ENCODE measurements at regions not wholly inside any gene's neighbourhood (a gene's known extent, or its start where the extent isn't known, plus 50 kb on each side); places are given as distances from the start of the nearest gene placed in this dataset.

- Mint-ChIP-seq H3K4me3 (peak overlapping the region in 2 of 3 experiments; percentile 17 to 56), H3K27ac (peak overlapping the region; percentile 38 to 79 (median 65)), H3K9me3 (no peaks in the 10 kb centered on the region), H3K36me3 (ENCODE audit: low read depth) (no peaks in the 10 kb centered on the region), H3K27me3 (ENCODE audit: low read depth) (no peaks in the 10 kb centered on the region), H3K4me1 (peaks cover 45% of the 10 kb centered on the region)
- TF ChIP-seq, protein P1, sequence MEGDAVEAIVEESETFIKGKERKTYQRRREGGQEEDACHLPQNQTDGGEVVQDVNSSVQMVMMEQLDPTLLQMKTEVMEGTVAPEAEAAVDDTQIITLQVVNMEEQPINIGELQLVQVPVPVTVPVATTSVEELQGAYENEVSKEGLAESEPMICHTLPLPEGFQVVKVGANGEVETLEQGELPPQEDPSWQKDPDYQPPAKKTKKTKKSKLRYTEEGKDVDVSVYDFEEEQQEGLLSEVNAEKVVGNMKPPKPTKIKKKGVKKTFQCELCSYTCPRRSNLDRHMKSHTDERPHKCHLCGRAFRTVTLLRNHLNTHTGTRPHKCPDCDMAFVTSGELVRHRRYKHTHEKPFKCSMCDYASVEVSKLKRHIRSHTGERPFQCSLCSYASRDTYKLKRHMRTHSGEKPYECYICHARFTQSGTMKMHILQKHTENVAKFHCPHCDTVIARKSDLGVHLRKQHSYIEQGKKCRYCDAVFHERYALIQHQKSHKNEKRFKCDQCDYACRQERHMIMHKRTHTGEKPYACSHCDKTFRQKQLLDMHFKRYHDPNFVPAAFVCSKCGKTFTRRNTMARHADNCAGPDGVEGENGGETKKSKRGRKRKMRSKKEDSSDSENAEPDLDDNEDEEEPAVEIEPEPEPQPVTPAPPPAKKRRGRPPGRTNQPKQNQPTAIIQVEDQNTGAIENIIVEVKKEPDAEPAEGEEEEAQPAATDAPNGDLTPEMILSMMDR (IDR thresholded peaks at IDR 0.05; ENCODE audit: unreplicated experiment in 3 of 3), result no peak
These were observed 134.7 kb upstream of the CIBAR2 start for GRCh38 chr16:85246973-85247372.

DNA sequence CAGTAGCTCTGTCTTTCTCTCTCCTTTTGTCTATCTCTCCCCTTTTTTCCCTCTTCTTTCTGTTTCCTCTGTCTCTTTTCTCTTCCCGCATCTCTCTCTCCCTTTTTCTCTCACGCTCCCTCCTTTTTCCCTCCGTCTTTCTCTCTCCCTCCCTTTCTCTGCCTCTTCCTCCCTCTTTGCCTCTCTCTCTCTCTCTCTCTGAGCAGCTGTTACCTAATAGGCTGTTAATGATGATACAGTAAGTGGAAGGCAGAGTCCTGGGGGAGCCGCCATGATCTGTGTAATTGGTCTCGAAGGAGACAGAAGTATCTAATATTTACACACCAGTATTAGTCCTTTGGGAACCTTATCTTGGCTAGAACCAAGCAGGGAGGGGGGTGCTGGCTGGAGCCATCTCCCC lies 136.1 kb upstream of the CIBAR2 start:
- Mint-ChIP-seq H3K9me3 (no peaks in the 10 kb centered on the region), H3K27me3 (ENCODE audit: low read depth) (no peaks in the 10 kb centered on the region), H3K4me3 (peak overlapping the region in 2 of 3 experiments; percentile 10 to 24), H3K36me3 (ENCODE audit: low read depth) (no peaks in the 10 kb centered on the region), H3K4me1 (peaks cover 49% of the 10 kb centered on the region), H3K27ac (peak overlapping the region; percentile 54 to 74 (median 59))
- TF ChIP-seq, protein P1 (IDR thresholded peaks at IDR 0.05; ENCODE audit: unreplicated experiment in 3 of 3), result no peak

GRCh38 chr16:85248857-85249256 lies 136.6 kb upstream of the CIBAR2 start:
- Mint-ChIP-seq H3K4me3 (no peak overlapping the region), H3K27me3 (ENCODE audit: low read depth) (no peaks in the 10 kb centered on the region), H3K9me3 (no peaks in the 10 kb centered on the region), H3K27ac (peak overlapping the region in 2 of 3 experiments; percentile 54 to 59), H3K4me1 (peaks cover 49% of the 10 kb centered on the region), H3K36me3 (ENCODE audit: low read depth) (no peaks in the 10 kb centered on the region)
- TF ChIP-seq, protein P1 (IDR thresholded peaks at IDR 0.05; ENCODE audit: unreplicated experiment in 3 of 3), result no peak

GRCh38 chr16:85249418-85250146 lies 137.3 kb upstream of the CIBAR2 start:
- Mint-ChIP-seq H3K27ac (no peak overlapping the region), H3K4me3 (no peak overlapping the region), H3K36me3 (ENCODE audit: low read depth) (no peaks in the 10 kb centered on the region)

GRCh38 chr16:85250147-85250463 lies 137.8 kb upstream of the CIBAR2 start:
- Mint-ChIP-seq H3K27me3 (ENCODE audit: low read depth) (no peaks in the 10 kb centered on the region), H3K27ac (peak overlapping the region in 1 of 3 experiments; percentile 76), H3K9me3 (no peaks in the 10 kb centered on the region), H3K36me3 (ENCODE audit: low read depth) (no peaks in the 10 kb centered on the region), H3K4me1 (peaks cover 48% of the 10 kb centered on the region), H3K4me3 (no peak overlapping the region)
- TF ChIP-seq, protein P1 (IDR thresholded peaks at IDR 0.05; ENCODE audit: unreplicated experiment in 3 of 3), result no peak

More at GRCh38 chr16:85249418-85250146, 137.3 kb upstream of the CIBAR2 start:
- H3K9me3 Mint-ChIP-seq, result no peaks in the 10 kb centered on the region
- TF ChIP-seq, protein P1 (IDR thresholded peaks at IDR 0.05; ENCODE audit: unreplicated experiment in 3 of 3), result no peak
- H3K27me3 Mint-ChIP-seq (ENCODE audit: low read depth), result no peaks in the 10 kb centered on the region
- peaks cover 49% of the 10 kb centered on the region for H3K4me1 Mint-ChIP-seq

Measured in nephron (organoid).